Stomach smooth muscle (tissue), 2 donors: ENCODE measurements at regions not wholly inside any gene's neighbourhood (a gene's known extent, or its start where the extent isn't known, plus 50 kb on each side); places are given as distances from the start of the nearest gene placed in this dataset.

Experiments used
- H3K27ac ChIP-seq: one replicate; pipeline ENCODE4 v1.7.0; 2013; ENCODE audit warnings: mild to moderate bottlenecking, low read length, inconsistent platforms
- H3K27me3 ChIP-seq, 2 donors: one replicate each; pipeline ENCODE4 v1.7.0; 2013; ENCODE audit warnings: low read length in 2 of 2; ENCODE audit not compliant: insufficient read depth in 2 of 2, control insufficient read depth in 1 of 2
- H3K36me3 ChIP-seq, 2 donors: one replicate each; pipeline ENCODE4 v1.7.0; 2013; ENCODE audit warnings: low read length in 2 of 2; ENCODE audit not compliant: control insufficient read depth in 2 of 2, insufficient read depth in 2 of 2
- H3K4me1 ChIP-seq: one replicate; pipeline ENCODE4 v1.7.0; 2013; ENCODE audit warnings: low read length; ENCODE audit not compliant: control insufficient read depth, insufficient read depth
- H3K4me3 ChIP-seq, 2 donors: one replicate each; pipeline ENCODE4 v1.7.0; 2013; ENCODE audit warnings: low read length in 2 of 2
- H3K9ac ChIP-seq, 2 donors: one replicate each; pipeline ENCODE4 v1.7.0; 2013; ENCODE audit warnings: low read length in 2 of 2, mild to moderate bottlenecking in 1 of 2
- H3K9me3 ChIP-seq, 2 donors: one replicate each; pipeline ENCODE4 v1.7.0; 2013; ENCODE audit warnings: low read length in 2 of 2; ENCODE audit not compliant: control insufficient read depth in 2 of 2
- donor health status: healthy.
- donor health status: Pancreatic carcinoma.

GRCh38 chr4:125392694-125393093 is 77.9 kb downstream of the FAT4 start:
- Histone ChIP-seq H3K4me3 (no peak overlapping the region), H3K9ac (no peak overlapping the region), H3K9me3 (no peaks in the 10 kb centered on the region), H3K36me3 (no peaks in the 10 kb centered on the region), H3K4me1 (peaks cover 8% of the 10 kb centered on the region), H3K27ac (no peak overlapping the region), H3K27me3 (no peaks in the 10 kb centered on the region)

GRCh38 chr4:125393825-125394224 is 79.1 kb downstream of the FAT4 start:
- H3K27me3 ChIP-seq: no peaks in the 10 kb centered on the region
- H3K9me3 ChIP-seq: no peaks in the 10 kb centered on the region
- H3K36me3 ChIP-seq: no peaks in the 10 kb centered on the region
- no peak overlapping the region for H3K27ac ChIP-seq
- H3K4me1 ChIP-seq: peaks cover 4% of the 10 kb centered on the region
- H3K9ac ChIP-seq: no peak overlapping the region
- H3K4me3 ChIP-seq: no peak overlapping the region

DNA sequence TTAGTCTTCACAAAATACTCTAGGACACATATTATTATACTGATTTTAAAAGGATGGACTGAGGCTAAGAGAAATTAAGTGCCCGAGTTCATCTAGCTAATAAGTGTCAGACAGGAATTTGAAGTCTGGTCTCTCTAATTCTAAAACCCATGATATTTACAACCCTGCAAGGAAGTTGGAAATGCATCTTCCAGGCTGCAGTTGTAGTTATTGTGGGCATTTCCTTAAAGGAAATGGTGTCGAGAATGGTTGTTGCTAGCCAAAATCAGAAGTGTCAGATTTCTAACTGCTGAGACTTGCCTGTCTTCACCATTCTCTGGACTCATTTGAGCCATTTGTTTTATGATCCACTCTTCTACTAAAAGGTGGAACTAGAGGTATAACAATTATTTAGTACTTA is 82.5 kb downstream of the FAT4 start:
- Histone ChIP-seq H3K9me3 (no peaks in the 10 kb centered on the region), H3K9ac (no peak overlapping the region), H3K4me3 (no peak overlapping the region), H3K27ac (no peak overlapping the region), H3K27me3 (no peaks in the 10 kb centered on the region), H3K36me3 (no peaks in the 10 kb centered on the region), H3K4me1 (no peaks in the 10 kb centered on the region)

DNA sequence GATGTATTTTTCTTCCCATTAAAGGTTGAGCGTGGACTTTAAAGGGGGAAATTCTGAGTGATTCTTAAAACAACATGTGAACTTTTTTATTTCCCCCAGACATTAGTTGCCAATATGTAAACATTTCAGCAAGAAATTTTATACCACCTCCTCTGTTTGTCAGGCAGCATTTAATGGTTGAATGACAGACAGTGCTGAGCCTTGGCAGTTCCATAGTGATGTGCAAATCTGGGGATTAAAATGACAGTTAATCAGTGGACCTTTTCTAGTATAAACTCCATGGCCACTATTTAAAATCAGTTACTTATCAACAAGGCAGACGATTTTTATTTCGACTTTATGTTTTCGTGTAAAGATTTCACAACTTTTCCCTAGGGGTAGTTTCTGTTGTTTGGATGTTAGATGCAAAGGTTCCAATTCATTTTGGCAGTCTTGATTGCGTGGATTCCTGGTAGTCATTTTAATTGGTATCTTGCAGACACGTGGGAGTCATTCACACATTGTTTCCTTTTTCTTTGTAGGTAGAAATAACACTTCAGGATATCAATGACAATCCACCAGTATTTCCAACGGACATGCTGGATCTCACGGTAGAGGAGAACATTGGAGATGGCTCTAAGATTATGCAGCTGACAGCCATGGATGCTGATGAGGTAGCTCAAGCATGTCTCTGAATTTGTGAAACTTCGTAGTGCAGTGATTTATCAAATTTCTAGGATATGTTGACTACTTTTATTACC is 83.7 kb downstream of the FAT4 start:
- no peaks in the 10 kb centered on the region for H3K4me1 ChIP-seq
- H3K9me3 ChIP-seq: no peaks in the 10 kb centered on the region
- no peak overlapping the region for H3K4me3 ChIP-seq
- no peak overlapping the region for H3K27ac ChIP-seq
- no peaks in the 10 kb centered on the region for H3K27me3 ChIP-seq
- no peaks in the 10 kb centered on the region for H3K36me3 ChIP-seq
- H3K9ac ChIP-seq: no peak overlapping the region

- H3K27me3 ChIP-seq: no peaks in the 10 kb centered on the region
- H3K9me3 ChIP-seq: no peaks in the 10 kb centered on the region
- no peak overlapping the region for H3K9ac ChIP-seq
- no peak overlapping the region for H3K27ac ChIP-seq
- H3K4me3 ChIP-seq: no peak overlapping the region
- H3K36me3 ChIP-seq: no peaks in the 10 kb centered on the region
- no peaks in the 10 kb centered on the region for H3K4me1 ChIP-seq
These were observed 86.0 kb downstream of the FAT4 start for GRCh38 chr4:125400756-125401155.

- no peak overlapping the region for H3K9ac ChIP-seq
- no peaks in the 10 kb centered on the region for H3K9me3 ChIP-seq
- H3K27ac ChIP-seq: no peak overlapping the region
- no peaks in the 10 kb centered on the region for H3K36me3 ChIP-seq
- no peaks in the 10 kb centered on the region for H3K4me1 ChIP-seq
- H3K4me3 ChIP-seq: no peak overlapping the region
- no peaks in the 10 kb centered on the region for H3K27me3 ChIP-seq
These were observed 87.0 kb downstream of the FAT4 start for GRCh38 chr4:125401784-125402183.

DNA sequence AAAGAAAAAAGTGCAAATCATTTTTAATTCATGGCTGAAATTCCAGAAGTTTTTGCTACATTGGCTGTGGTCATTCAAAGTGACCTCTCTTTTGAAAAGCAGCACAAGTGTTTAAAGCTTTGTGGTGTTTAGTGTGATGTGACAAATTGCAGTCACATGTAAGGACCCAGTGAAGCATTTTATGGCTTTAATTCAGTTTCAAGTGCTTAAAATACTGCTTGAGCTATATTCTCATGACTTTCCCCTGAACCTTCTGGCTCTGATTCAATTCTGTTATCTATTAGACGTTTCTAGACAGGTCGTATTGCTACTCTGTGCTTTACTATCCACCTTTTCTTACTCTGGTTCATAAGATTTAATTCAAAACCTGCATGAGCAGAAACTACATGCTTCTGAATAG is 105.8 kb downstream of the FAT4 start:
- peaks cover 4 to 16% of the 10 kb centered on the region in 2 donors for H3K36me3 ChIP-seq

GRCh38 chr4:125421547-125421946 is 106.8 kb downstream of the FAT4 start:
- H3K27me3 ChIP-seq: no peaks in the 10 kb centered on the region

More for the DNA sequence above, 105.8 kb downstream of the FAT4 start:
- no peaks in the 10 kb centered on the region for H3K9me3 ChIP-seq
- H3K4me3 ChIP-seq: no peak overlapping the region
- H3K27ac ChIP-seq: no peak overlapping the region
- H3K4me1 ChIP-seq: no peaks in the 10 kb centered on the region
- H3K27me3 ChIP-seq: no peaks in the 10 kb centered on the region
- H3K9ac ChIP-seq: no peak overlapping the region

DNA sequence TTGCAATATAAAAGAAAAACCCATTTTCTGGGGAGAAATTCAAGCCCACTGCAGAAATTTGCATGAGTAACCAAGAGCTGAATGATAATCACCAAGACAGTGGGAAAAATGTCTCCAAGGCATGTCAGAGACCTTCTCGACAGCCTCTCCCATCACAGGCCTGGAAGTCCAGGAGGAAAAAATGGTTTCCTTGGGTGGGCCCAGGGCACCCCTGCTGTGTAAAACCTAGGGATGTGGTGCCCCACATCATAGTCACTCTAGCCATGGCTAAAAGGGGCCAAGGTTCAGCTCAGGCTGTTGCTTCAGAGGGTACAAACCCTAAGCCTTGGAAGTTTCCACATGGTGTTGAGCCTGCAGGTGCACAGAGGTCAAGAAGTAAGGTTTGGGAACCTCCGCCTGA is 108.4 kb downstream of the FAT4 start:
- H3K9ac ChIP-seq: no peak overlapping the region
- H3K9me3 ChIP-seq: no peaks in the 10 kb centered on the region
- H3K4me1 ChIP-seq: no peaks in the 10 kb centered on the region
- no peak overlapping the region for H3K4me3 ChIP-seq
- H3K27ac ChIP-seq: no peak overlapping the region
- H3K27me3 ChIP-seq: no peaks in the 10 kb centered on the region
- peaks cover 0 to 7% of the 10 kb centered on the region in 2 donors for H3K36me3 ChIP-seq

More at GRCh38 chr4:125421547-125421946, 106.8 kb downstream of the FAT4 start:
- H3K9me3 ChIP-seq: no peaks in the 10 kb centered on the region
- peaks cover 3 to 12% of the 10 kb centered on the region in 2 donors for H3K36me3 ChIP-seq
- H3K4me1 ChIP-seq: no peaks in the 10 kb centered on the region
- H3K4me3 ChIP-seq: no peak overlapping the region
- H3K9ac ChIP-seq: no peak overlapping the region
- H3K27ac ChIP-seq: no peak overlapping the region

DNA sequence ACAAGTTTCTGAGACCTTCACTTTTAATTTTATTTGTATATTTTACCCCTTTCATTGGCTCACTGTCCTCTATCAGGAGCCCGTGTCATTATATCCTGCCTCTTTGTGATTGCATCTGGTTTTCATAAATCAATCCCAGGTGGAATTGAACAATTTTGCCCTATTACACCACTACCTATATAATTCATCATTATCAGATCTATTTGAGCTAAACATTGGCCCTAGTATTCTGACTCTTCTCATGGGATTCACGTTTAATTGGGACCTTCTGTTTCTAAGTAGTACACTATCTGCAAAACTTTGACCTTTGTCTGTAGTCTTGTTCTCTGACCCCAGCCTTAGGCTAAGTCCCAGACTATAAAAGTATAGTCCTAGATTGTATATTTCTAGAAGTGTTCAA is 114.1 kb downstream of the FAT4 start:
- no peak overlapping the region for H3K9ac ChIP-seq
- H3K27me3 ChIP-seq: no peaks in the 10 kb centered on the region
- no peak overlapping the region for H3K4me3 ChIP-seq
- H3K9me3 ChIP-seq: no peaks in the 10 kb centered on the region
- H3K27ac ChIP-seq: no peak overlapping the region
- H3K36me3 ChIP-seq: peaks cover 0 to 2% of the 10 kb centered on the region in 2 donors
- H3K4me1 ChIP-seq: no peaks in the 10 kb centered on the region

DNA sequence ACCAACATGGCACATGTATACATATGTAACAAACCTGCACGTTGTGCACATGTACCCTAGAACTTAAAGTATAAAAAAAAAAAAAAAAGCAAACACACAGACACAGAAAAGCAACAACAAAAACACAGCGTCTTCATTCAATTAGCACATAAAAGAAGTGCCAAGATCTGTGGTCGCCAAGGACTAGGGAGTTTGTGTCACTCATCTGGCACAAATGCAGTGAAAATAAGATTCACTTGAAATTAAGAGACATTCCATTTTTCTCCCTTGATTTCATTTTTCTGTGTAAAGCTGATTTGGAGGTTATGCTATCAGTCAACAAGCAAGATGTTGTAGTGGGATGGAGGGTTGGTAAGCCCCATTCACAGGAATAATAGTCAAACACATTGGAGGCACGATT is 115.3 kb downstream of the FAT4 start:
- H3K27me3 ChIP-seq: no peaks in the 10 kb centered on the region
- H3K4me3 ChIP-seq: no peak overlapping the region
- peaks cover 5 to 7% of the 10 kb centered on the region in 2 donors for H3K36me3 ChIP-seq
- H3K27ac ChIP-seq: no peak overlapping the region
- no peaks in the 10 kb centered on the region for H3K9me3 ChIP-seq
- no peak overlapping the region for H3K9ac ChIP-seq
- no peaks in the 10 kb centered on the region for H3K4me1 ChIP-seq
